Ectodermal cell (in vitro differentiated cells): ENCODE measurements at regions not wholly inside any gene's neighbourhood (a gene's known extent, or its start where the extent isn't known, plus 50 kb on each side); places are given as distances from the start of the nearest gene placed in this dataset.

Experiments used
- H3K27ac ChIP-seq: 2 replicates; pipeline ENCODE4 v1.7.0; 2013; ENCODE audit warnings: mild to moderate bottlenecking, low read depth, low read length; ENCODE audit not compliant: insufficient read depth, poor library complexity, severe bottlenecking
- H3K27me3 ChIP-seq: 2 replicates; pipeline ENCODE4 v1.7.0; 2013; ENCODE audit warnings: mild to moderate bottlenecking, low read length; ENCODE audit not compliant: insufficient read depth, control insufficient read depth, poor library complexity, severe bottlenecking
- H3K36me3 ChIP-seq: one replicate; pipeline ENCODE4 v1.7.0; 2013; ENCODE audit warnings: low read length; ENCODE audit not compliant: control insufficient read depth, insufficient read depth
- H3K4me1 ChIP-seq: one replicate; pipeline ENCODE4 v1.7.0; 2013; ENCODE audit warnings: low read length; ENCODE audit not compliant: control insufficient read depth, insufficient read depth
- H3K4me3 ChIP-seq: 2 replicates; pipeline ENCODE4 v1.7.0; 2013; ENCODE audit warnings: low read depth, low read length, control low read depth; ENCODE audit not compliant: insufficient read depth
- H3K9me3 ChIP-seq: 2 replicates; pipeline ENCODE4 v1.7.0; 2013; ENCODE audit warnings: mild to moderate bottlenecking, low read length, moderate library complexity; ENCODE audit not compliant: control insufficient read depth
- WGBS, 2 experiments: methylation state at CpG; one replicate each; pipeline ENCODE4 v1.1.7; 2013; ENCODE audit warnings: missing lambda C conversion rate in 2 of 2; 5-methylcytosine and 5-hydroxymethylcytosine counted together

DNA sequence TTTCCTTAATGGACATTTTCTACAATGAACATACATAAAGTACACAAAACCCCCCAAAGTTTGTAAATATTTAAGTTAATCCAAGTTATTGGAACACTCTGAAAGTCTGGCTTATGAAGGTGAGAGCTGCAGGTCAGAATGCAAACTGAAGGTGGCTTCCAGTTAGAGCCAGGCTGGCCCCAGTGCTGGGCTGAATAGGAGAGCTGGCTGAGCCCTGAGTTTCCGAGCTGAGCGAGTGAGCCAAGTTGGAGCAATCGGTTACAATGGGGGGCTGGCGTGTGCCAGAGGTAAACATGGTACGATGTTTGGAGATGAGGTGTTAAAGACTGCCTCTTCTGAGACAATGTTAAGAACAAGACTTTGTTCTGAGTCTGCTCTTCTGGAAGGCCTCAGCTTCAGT lies 230.8 kb upstream of the MCTP2 start:
- Histone ChIP-seq H3K9me3 (no peaks in the 10 kb centered on the region), H3K4me3 (no peak overlapping the region), H3K27me3 (no peaks in the 10 kb centered on the region), H3K36me3 (no peaks in the 10 kb centered on the region), H3K4me1 (no peaks in the 10 kb centered on the region), H3K27ac (no peak overlapping the region)
- WGBS, 2 experiments, result 86 to 89% methylated on average over 5 of the region's 5 CpGs

DNA sequence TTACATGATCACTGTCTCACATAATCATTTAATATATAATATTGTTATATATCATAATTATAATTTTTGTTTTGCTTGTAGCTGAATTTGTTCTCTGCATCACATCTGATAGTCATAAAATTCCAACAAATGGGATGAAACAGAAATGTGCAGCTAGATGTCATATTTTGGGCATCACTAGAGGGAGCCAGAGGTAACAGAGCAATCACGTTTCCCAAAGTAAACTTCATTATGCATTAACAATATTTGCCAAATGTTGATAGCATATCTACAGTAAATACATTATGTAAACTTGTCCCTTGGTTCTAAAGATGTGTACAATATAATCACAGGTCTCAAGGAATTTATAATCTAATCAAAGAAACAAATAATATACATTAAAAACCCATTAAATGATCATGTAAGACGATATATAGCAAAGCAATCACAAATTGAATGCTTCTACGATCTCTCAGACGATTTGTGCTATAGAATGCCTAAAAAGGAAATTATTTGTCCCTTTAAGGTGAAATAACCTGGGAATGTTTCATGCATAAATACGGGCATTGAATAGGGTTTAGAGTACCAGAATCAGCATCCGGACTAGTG lies 234.2 kb upstream of the MCTP2 start:
- Histone ChIP-seq H3K27me3 (no peaks in the 10 kb centered on the region), H3K4me1 (no peaks in the 10 kb centered on the region), H3K27ac (no peak overlapping the region), H3K4me3 (no peak overlapping the region), H3K9me3 (no peaks in the 10 kb centered on the region), H3K36me3 (no peaks in the 10 kb centered on the region)
- 78 to 87% methylated on average over 5 to 6 of the region's 6 CpGs for WGBS, 2 experiments

DNA sequence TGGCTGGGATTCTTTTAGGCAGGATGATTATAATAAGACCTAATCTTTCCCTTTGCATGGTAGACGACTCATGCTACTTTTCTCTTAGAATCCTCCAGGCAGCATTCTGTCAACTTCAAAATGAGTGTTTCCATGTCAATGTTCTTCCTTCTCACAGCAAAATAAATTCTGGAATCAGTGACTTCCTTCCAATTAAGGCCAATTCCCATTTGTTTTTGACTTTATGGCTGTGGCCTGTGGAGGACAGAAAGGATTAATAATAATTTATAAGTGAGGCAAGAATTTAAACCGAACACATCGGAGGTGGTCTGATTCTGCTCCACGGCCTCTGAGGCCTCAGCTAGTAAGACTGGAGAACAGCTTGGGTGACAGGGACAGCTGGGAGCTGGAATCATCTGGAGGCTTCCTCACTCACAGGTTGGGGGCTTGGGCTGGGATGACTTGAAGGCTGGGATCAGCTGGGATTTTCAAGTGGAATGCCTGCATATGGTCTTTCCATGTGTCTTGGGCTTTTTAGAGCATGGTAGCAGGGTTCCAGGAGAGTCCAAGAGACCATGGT lies 241.8 kb upstream of the MCTP2 start:
- H3K27ac ChIP-seq, result no peak overlapping the region
- H3K4me1 ChIP-seq, result no peaks in the 10 kb centered on the region
- no peaks in the 10 kb centered on the region for H3K36me3 ChIP-seq
- H3K9me3 ChIP-seq, result no peaks in the 10 kb centered on the region
- 93 to 96% methylated on average over 4 of the region's 4 CpGs for WGBS, 2 experiments
- H3K27me3 ChIP-seq, result no peaks in the 10 kb centered on the region
- no peak overlapping the region for H3K4me3 ChIP-seq

DNA sequence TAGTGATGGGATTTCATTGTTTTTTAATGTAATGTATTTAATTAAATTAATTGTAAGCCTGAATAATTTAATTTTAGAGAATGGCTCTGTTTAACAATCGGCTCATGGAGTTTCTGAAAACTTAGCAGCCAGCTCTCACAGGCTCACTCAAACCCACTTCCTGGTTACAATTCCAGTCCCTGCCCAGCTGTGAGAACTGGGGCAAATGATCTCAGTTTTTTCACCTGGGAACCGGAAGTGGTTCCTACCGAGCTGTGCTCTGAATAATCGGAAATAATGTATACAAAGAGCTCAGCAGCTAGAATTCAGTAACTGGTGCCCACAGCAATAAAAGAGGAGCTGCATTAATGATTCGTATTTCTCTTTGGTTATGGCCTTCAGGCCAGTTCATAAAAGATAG lies 244.3 kb upstream of the MCTP2 start:
- Histone ChIP-seq H3K36me3 (no peaks in the 10 kb centered on the region), H3K9me3 (no peaks in the 10 kb centered on the region), H3K27me3 (no peaks in the 10 kb centered on the region), H3K27ac (no peak overlapping the region), H3K4me3 (no peak overlapping the region), H3K4me1 (peaks cover 4% of the 10 kb centered on the region)
- 95 to 96% methylated on average over 5 of the region's 5 CpGs for WGBS, 2 experiments

DNA sequence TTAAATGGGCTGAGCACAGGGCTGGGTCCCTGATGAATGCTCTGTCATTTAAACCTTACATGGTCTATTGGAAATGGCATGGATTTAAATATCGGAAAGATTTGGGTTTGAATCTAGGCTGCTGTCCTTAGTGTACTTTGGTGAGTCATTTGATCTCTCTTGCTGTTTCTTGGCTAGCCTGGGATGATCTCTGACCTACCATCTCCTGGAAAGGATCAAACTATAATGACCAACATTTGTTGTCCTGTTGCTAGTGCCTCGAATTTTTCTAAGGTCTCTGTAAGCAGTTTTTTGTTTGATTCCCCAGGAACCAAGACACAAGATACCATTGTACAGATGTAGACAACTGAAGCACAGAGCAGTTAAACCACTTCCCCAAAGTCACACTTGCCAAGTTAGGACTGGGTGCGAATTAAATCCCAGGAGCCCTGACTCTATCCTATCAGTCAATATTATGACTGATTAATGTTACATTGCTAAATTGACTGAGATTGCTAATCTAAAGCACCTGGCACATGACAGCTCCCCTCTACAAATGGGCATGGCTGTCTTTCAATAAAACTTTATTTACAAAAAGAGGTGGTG lies 244.9 kb upstream of the MCTP2 start:
- WGBS, 2 experiments, result 97 to 99% methylated on average over 3 of the region's 3 CpGs

DNA sequence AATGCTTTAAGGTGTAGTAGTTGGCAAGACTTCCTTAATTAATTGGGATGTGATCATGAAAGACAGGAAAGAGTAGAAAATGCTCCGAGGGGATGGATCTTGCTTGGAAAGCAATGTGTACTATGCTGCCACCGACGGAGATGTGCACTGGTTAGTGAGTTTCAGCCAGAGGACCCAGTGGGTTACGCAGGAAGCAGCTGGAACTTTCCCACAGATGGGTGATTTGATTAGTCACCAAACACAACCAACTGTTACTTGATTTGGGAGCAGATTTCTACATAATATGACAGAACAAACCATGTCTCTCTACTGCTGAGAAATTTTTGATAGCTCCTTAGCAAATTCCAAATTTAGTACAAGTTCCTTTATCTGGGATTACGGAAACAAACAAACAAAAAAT lies 245.4 kb upstream of the MCTP2 start:
- no peaks in the 10 kb centered on the region for H3K36me3 ChIP-seq
- WGBS, 2 experiments, result 94 to 95% methylated on average over 5 of the region's 5 CpGs
- no peaks in the 10 kb centered on the region for H3K27me3 ChIP-seq
- peaks cover 5% of the 10 kb centered on the region for H3K4me1 ChIP-seq
- no peak overlapping the region for H3K27ac ChIP-seq
- H3K9me3 ChIP-seq, result no peaks in the 10 kb centered on the region
- H3K4me3 ChIP-seq, result no peak overlapping the region

More for the DNA sequence above, 244.9 kb upstream of the MCTP2 start:
- Histone ChIP-seq H3K9me3 (no peaks in the 10 kb centered on the region), H3K27ac (no peak overlapping the region), H3K27me3 (no peaks in the 10 kb centered on the region), H3K36me3 (no peaks in the 10 kb centered on the region), H3K4me1 (peaks cover 5% of the 10 kb centered on the region), H3K4me3 (no peak overlapping the region)

DNA sequence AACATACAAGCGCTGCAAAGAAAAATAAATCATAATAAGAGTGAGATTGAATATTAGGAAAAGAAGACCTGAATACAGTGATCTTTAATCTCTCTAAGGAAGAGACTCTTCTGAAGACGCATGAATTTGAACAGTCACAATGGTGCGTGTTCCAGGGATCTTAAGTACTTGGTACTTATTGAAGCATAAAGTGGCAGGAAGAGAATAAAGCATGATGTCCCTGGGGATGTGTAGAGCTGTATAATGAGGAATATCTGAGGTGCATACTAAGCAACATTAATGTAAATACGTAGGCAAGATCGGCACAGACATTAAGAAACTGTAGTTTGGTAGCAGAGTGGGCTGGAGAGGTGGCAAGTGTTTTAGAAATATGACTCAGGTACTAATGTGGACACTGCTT lies 246.2 kb upstream of the MCTP2 start:
- 88 to 90% methylated on average over 5 of the region's 5 CpGs for WGBS, 2 experiments
- no peaks in the 10 kb centered on the region for H3K9me3 ChIP-seq
- H3K4me1 ChIP-seq, result peaks cover 5% of the 10 kb centered on the region
- H3K4me3 ChIP-seq, result no peak overlapping the region
- H3K27me3 ChIP-seq, result no peaks in the 10 kb centered on the region
- no peak overlapping the region for H3K27ac ChIP-seq
- H3K36me3 ChIP-seq, result no peaks in the 10 kb centered on the region

DNA sequence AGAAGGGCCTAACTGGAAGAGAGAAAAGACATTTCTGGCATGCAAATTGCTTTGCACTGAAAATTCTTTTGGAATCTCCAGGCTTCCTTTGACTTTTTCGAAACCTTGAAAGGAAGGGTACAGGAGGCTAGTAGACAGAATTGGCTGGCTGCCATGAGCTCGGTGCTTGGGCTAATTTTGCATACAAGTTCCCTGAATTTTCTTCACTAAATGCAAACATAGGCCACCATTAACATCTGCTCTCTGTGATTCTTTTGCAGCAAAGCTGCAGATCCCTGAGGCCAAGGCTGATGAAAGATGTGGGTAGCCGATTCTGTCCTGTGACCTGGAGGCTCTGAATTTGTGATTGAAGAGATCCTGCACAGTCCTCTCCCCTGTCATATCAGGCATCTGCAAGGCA lies 247.8 kb upstream of the MCTP2 start:
- Histone ChIP-seq H3K9me3 (no peaks in the 10 kb centered on the region), H3K27ac (no peak overlapping the region), H3K4me1 (peaks cover 5% of the 10 kb centered on the region), H3K4me3 (no peak overlapping the region), H3K36me3 (no peaks in the 10 kb centered on the region), H3K27me3 (no peaks in the 10 kb centered on the region)
- WGBS, 2 experiments, result 92 to 94% methylated on average over 3 of the region's 3 CpGs

DNA sequence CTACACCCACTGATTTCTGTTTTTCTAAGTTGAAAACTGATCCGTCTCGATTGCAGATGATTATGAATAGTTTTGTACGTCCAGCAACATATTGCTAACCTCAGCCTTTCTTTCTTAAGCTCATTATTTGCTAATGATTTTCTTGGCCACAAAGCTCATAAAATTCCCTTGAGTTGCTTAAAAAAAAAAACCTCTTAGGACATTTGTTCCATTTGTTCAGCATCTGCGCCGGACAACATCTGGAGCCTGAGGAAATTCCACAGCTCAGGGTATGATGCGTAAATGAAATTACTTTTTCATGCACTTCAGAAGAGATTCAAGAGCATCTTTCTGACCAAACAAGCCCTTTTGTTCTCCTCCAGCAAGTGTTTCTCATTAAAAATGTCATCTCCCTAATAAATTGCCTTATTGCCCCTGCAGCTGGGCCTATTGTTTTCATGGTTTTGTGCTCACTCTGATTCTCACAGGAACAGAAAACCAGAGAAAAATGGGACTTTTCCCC lies 249.1 kb upstream of the MCTP2 start:
- Histone ChIP-seq H3K27me3 (no peaks in the 10 kb centered on the region), H3K9me3 (no peaks in the 10 kb centered on the region), H3K36me3 (no peaks in the 10 kb centered on the region), H3K27ac (no peak overlapping the region), H3K4me1 (peaks cover 5% of the 10 kb centered on the region), H3K4me3 (no peak overlapping the region)
- WGBS, 2 experiments, result 95 to 97% methylated on average over 6 of the region's 6 CpGs

DNA sequence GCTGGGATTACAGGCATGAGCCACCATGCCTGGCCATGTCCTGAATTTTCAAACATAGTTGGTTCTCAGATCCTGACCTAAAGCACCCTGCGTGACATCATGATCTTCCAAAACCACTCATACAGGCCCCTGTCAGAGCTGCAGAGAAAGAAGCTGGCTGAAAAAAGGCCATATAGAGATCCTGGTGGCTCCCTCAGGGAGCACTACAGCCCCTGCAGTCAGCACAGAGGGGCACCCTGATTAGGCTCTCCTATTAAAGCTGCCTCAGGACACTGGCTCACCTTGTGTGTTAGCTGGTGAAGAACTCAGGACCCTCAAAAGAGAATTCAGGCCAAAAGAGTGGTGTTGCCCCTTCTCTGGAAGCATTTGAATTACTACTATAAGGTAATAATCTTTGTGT lies 249.7 kb upstream of the MCTP2 start:
- Histone ChIP-seq H3K9me3 (no peaks in the 10 kb centered on the region), H3K4me3 (no peak overlapping the region), H3K36me3 (no peaks in the 10 kb centered on the region), H3K27me3 (no peaks in the 10 kb centered on the region), H3K4me1 (peaks cover 5% of the 10 kb centered on the region), H3K27ac (no peak overlapping the region)
- WGBS, 2 experiments, result 97 to 100% methylated on average over 1 of the region's 1 CpG
